HG02884 (cell line): ENCODE measurements at regions not wholly inside any gene's neighbourhood (a gene's known extent, or its start where the extent isn't known, plus 50 kb on each side); places are given as distances from the start of the nearest gene placed in this dataset.

Experiments used
- ATAC-seq: cut with Tn5 transposase; IDR thresholded peaks from one replicate; pipeline ENCODE4 v1.9.1; 2021; ENCODE audit warnings: mild to moderate bottlenecking, moderate library complexity; ENCODE audit not compliant: unreplicated experiment

DNA sequence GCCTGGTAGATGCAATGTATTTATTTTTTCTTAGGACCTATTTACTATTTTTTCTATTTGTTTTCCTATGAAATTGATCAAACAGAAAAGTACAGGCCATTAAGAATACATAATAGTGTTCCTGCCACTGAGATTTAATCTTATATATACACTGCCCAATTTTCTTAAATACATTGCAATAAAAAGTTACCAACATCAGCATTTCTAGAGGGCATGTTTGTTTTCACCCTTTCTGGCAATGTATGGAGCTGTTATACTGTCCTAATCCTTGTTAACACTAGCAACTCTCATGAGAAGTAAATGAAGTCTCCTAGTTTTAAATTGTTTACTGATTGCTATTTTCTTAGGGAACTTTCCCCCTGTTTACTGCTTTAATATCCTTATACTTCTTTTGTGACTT lies 359.1 kb upstream of the SEMA3A start:
- ATAC-seq, result no peak

- ATAC-seq, result no peak
These were observed 354.8 kb upstream of the SEMA3A start for GRCh38 chr7:84549409-84549808.

DNA sequence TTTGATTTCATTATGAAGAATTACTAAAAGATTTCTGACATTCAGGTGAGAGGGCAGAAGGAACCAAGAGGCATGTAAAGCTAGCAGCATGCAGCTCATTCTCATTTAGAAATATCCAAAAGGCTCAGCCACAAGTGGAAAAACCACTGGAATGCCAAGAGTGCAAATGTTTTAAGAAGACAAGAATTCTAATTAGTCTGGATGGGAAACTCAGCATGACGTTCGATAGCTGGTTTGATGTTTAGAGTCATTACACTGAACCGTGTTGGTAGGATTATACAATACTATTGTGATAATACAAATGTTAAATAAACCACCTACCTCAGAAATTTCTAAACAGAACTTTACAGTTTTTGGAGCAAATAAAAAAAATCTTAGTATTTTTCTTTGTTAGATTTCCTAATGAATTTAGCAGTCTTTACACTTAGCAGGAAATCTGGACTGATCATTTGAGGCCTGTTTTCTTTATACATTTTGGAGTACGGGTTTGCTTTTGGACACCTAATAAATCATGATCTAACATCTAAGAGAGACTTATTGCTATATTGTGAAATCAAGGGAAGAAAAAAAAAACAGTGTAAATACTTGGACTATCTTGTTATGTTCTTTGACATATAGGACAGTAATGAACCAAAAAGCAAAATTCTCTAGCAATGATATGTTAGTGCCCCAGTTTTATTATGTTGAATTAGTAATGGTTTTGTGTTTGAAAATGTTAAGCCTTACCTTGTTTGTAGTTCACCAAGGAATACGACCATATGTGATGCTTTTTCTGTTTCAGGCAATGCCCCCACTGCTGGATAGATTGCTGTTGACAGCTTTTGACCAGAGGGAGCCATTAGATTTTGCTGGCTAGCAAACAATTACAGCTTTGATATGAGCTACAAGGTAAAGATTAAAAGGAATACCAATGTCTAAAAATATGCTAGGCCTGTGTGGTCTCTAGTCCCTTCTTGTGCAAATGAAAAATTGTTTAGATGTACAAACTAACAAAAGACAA lies 354.1 kb upstream of the SEMA3A start:
- ATAC-seq, result no peak

- no peak for ATAC-seq
These were observed 352.7 kb upstream of the SEMA3A start for GRCh38 chr7:84547331-84547730.

DNA sequence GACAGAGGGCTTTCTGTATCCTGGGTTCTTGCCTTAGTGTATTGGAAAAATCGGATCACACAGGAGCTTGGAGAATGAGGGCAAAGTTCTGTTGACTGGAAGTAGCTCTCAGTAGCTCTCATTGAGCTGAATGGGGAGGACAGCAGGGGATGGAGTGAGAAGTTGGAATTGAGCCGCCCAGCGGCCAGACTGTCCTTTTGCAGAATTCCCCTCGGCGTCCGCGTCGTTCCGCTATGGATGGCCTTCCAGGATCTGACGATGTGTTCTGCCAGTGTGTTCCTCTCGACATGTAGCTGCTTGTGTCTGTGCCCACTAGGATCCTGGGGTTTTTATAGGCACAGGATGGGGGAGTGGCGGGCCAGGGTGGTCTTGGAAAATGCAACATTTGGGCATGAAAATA lies 351.8 kb upstream of the SEMA3A start:
- no peak for ATAC-seq

DNA sequence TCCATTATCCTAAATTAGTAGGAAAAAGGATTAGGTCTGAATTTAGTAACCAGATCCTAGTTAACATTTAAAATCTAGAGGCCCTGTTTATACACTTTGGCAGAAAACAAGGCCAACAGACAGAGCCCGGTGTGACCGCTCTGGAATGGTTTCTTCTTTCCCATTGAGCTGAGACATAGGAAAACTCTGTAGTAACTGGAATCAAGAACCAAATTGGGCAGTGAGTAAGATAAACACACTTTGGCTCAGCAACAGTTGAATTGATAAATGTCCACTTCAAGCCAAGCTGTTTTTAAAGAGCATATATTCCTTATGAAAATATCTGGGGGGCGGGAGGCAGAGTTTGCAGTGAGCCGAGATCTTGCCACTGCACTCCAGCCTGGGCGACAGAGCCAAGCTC lies 343.7 kb upstream of the SEMA3A start:
- ATAC-seq, result no peak

DNA sequence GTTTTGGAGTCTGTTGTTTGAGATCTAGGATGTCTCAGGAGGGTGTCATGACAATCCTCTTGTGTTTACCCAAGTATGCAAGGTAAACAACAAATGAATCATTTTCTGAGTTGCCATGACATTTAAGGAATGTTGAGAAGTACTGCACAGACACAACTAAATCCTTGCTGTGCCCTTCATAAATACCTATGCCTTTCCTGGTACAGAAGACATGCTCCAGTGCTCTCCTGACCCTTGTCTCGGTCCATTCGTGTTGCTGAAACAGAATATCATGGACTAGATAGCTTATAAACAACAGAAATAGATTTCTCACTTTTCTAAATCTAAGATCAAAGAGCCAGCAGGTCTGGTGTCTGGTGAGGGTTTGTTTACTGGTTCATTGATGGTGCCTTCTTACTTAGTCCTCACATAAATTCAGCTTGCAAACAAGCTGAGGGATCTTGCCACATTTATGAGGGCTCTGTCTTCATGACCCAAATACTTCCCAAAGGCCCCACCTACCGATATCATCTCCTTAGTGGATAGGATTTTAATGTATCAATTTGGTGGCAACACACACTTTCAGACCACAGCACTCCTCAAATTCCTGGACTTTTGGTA lies 341.8 kb upstream of the SEMA3A start:
- ATAC-seq, result no peak

DNA sequence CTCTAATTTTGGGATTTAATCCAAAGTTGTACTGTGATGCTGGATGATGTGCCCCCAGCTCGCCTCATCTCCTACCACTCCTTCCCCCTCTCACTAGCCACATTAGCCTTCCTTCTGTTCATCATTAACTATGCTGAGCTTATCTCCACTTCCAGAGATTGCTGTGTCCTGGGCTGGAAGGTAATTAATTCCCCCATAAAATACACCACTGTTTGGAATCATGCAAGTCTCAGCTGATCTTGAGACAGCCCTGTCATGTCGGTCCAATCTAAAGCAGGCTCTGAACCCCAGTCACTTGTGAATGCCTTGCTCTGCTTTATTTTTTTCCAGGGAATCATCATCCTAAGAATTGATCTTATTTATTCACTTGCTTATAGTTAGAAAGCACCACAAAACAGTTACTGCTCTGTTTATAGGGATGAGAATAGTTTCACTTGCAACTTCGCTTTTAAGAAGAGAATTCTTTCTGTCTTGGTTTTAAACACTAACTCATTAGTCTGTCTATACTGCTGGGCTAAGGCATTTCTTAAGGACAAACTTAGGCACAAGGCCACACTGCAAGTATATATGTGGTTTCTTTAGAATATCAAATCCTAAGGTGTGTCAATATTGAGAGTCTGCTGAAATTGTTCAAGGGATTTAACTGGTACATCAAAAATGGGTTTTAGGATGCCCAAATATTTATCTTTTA lies 341.1 kb upstream of the SEMA3A start:
- no peak for ATAC-seq

DNA sequence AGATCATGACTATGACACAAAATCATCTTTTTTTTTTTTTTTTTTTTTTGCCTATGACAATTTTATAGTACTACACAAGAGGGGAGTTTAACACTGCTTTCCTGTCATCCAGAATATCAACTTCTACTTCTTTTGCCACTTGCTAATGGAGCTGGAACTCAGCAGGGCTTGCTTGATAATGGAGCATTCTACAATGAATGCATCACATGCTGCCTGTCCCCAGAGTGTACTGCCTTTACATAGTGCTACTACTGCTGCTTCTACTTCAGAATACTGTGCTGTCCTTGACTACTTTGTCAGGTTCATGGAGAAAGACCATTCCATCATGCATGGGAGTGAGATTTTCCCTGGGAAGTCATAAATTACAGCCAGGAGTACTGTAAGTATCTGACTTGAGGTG lies 338.6 kb upstream of the SEMA3A start:
- no peak for ATAC-seq

GRCh38 chr7:84532196-84532595 lies 337.6 kb upstream of the SEMA3A start:
- ATAC-seq, result no peak

GRCh38 chr7:84529480-84530205 lies 335.1 kb upstream of the SEMA3A start:
- no peak for ATAC-seq

GRCh38 chr7:84528756-84529479 lies 334.3 kb upstream of the SEMA3A start:
- no peak for ATAC-seq

- no peak for ATAC-seq
These were observed 330.4 kb upstream of the SEMA3A start for GRCh38 chr7:84524714-84525694.

DNA sequence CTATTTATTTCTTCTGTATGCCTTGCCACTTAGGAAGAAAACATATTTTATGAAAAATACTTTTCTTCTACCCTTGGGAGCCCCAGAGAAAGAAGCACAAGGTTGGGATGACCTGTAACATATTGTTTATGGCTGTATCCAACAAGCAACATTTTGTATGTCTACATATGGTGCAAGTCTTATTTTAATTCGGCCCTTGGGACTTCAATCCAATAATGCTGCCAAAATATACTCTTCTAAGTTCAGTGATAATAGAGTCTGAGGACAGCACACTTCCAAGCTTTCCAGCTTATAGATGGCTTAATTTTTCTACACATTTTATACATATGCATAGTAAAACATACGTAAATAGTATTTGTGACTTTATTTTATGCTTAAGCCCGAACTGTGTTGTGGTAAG lies 318.5 kb upstream of the SEMA3A start:
- ATAC-seq, result no peak

- ATAC-seq, result no peak
These were observed 317.5 kb upstream of the SEMA3A start for GRCh38 chr7:84512055-84512454.

DNA sequence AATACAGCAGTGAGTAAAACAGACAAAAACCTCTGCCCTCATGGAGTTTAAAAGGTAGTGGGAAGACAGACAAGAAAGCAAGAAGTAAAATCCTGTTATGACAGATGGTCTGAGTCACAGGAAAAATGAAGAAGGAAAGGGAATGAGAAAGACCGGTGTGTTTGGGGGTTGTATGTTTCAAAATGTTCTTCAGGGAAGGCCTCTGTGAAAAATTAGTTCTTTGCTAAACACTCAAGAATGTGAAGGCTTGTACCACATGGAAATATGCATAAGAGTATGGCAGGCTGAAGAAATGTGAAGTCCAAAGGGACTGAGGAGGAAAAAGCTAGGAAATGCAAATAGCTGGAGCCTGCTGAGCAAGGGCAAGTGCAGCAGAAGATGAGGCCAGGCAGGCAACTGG lies 315.9 kb upstream of the SEMA3A start:
- no peak for ATAC-seq

DNA sequence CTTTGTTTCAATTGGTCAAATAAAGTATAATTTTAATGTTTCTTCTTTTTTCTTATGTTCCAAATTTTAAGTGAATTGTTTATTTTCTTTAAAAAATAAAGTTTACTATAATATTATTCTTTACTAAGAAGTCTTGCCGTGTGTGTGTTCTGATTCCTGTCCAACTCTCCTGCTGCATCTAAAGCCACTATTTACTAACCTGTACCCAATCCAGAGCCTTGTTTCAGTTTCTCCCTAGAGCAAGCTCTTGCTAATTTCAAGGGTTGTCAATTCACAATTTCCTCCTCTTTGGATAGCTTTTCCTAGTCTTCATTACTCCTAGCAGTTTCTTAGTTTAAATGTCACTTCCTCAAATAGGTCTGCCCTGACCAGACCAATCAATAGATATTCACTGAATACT lies 314.9 kb upstream of the SEMA3A start:
- ATAC-seq, result no peak

DNA sequence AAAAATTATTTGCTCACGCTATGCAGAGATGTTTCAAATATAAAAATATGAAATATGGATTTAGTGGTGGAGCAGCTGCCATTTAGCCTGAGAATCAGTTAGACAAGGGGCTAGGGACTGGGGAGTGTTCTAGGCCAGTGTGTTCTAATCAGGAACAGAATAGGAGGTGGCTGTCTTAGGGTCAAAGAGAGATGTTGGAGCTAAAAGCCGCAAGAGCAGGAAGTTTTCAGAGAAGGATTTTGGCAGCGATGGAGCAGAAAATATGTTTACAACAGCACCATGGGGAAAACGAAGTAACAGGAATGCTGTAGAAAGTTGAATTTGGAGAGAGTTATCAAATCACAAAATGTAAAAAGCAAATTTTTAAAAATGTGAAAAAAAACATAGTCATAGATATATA lies 314.0 kb upstream of the SEMA3A start:
- ATAC-seq, result no peak

GRCh38 chr7:84507529-84507928 lies 312.9 kb upstream of the SEMA3A start:
- no peak for ATAC-seq
